SU-DHL-6 (cell line): ENCODE measurements at regions not wholly inside any gene's neighbourhood (a gene's known extent, or its start where the extent isn't known, plus 50 kb on each side); places are given as distances from the start of the nearest gene placed in this dataset.

Source experiments
- EZH2phosphoT487 ChIP-seq: fragments of 200-600 bp; sonication (generic), shearing (Covaris generic); conservative IDR thresholded peaks from 2 replicates; pipeline ENCODE4 v1.6.1; 2018; ENCODE audit warnings: mild to moderate bottlenecking, antibody characterized with exemption, low read length, moderate library complexity, mixed read lengths
- TF ChIP-seq, protein P1 (sequence below): fragments of 200-600 bp; sonication (generic); IDR thresholded peaks from one replicate; pipeline ENCODE4 v1.5.1; 2017; ENCODE audit warnings: antibody characterized with exemption, mild to moderate bottlenecking, low read length, moderate library complexity; ENCODE audit not compliant: insufficient read depth, poor library complexity, severe bottlenecking

- TF ChIP-seq, protein P1, sequence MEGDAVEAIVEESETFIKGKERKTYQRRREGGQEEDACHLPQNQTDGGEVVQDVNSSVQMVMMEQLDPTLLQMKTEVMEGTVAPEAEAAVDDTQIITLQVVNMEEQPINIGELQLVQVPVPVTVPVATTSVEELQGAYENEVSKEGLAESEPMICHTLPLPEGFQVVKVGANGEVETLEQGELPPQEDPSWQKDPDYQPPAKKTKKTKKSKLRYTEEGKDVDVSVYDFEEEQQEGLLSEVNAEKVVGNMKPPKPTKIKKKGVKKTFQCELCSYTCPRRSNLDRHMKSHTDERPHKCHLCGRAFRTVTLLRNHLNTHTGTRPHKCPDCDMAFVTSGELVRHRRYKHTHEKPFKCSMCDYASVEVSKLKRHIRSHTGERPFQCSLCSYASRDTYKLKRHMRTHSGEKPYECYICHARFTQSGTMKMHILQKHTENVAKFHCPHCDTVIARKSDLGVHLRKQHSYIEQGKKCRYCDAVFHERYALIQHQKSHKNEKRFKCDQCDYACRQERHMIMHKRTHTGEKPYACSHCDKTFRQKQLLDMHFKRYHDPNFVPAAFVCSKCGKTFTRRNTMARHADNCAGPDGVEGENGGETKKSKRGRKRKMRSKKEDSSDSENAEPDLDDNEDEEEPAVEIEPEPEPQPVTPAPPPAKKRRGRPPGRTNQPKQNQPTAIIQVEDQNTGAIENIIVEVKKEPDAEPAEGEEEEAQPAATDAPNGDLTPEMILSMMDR, result no peak
- no peak for TF ChIP-seq EZH2phosphoT487
Observed at GRCh38 chr10:78330884-78331283, 297.2 kb downstream of the RPS24 start.
